ENCODE measurements at regions not wholly inside any gene's neighbourhood (a gene's known extent, or its start where the extent isn't known, plus 50 kb on each side); places are given as distances from the start of the nearest gene placed in this dataset.

- H3K27ac Mint-ChIP-seq = no peak overlapping the region
- no peaks in the 10 kb centered on the region for H3K4me1 Mint-ChIP-seq
- peaks cover 14% of the 10 kb centered on the region for H3K27me3 Mint-ChIP-seq (ENCODE audit: low read depth)
- no peak overlapping the region for H3K4me3 Mint-ChIP-seq
- no peaks in the 10 kb centered on the region for H3K9me3 Mint-ChIP-seq
- no peaks in the 10 kb centered on the region for H3K36me3 Mint-ChIP-seq
- TF ChIP-seq, protein P1, sequence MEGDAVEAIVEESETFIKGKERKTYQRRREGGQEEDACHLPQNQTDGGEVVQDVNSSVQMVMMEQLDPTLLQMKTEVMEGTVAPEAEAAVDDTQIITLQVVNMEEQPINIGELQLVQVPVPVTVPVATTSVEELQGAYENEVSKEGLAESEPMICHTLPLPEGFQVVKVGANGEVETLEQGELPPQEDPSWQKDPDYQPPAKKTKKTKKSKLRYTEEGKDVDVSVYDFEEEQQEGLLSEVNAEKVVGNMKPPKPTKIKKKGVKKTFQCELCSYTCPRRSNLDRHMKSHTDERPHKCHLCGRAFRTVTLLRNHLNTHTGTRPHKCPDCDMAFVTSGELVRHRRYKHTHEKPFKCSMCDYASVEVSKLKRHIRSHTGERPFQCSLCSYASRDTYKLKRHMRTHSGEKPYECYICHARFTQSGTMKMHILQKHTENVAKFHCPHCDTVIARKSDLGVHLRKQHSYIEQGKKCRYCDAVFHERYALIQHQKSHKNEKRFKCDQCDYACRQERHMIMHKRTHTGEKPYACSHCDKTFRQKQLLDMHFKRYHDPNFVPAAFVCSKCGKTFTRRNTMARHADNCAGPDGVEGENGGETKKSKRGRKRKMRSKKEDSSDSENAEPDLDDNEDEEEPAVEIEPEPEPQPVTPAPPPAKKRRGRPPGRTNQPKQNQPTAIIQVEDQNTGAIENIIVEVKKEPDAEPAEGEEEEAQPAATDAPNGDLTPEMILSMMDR (IDR thresholded peaks at IDR 0.05; ENCODE audit: unreplicated experiment) = no peak
- DNase-seq (ENCODE audit: low spot score in 2 of 2, unreplicated experiment in 2 of 2) = no peak
Measured at GRCh38 chr7:54485044-54485443, 57.1 kb upstream of the VSTM2A start.

Measured in mesothelial cell of epicardium (in vitro differentiated cells).